ENCODE measurements at regions not wholly inside any gene's neighbourhood (a gene's known extent, or its start where the extent isn't known, plus 50 kb on each side); places are given as distances from the start of the nearest gene placed in this dataset.

GRCh38 chr5:123710031-123710430, 198.1 kb downstream of the CSNK1G3 start:
- no peak for TF ChIP-seq EZH2 (IDR thresholded peaks at IDR 0.05; ENCODE audit: borderline replicate concordance, insufficient read depth, low read depth, low read length, poor library complexity, severe bottlenecking)
- no peak for TF ChIP-seq CTCF (IDR thresholded peaks at IDR 0.05)
